IMR-90 (cell line): ENCODE measurements at regions not wholly inside any gene's neighbourhood (a gene's known extent, or its start where the extent isn't known, plus 50 kb on each side); places are given as distances from the start of the nearest gene placed in this dataset.

Experiments
- CEBPB ChIP-seq: IDR thresholded peaks from 2 replicates; pipeline ENCODE4 v1.6.1; 2012; ENCODE audit warnings: low read depth, low read length, improper control_type of control experiment
- CTCF ChIP-seq: conservative IDR thresholded peaks from 2 replicates; pipeline ENCODE4 v1.5.1; 2012; ENCODE audit warnings: mild to moderate bottlenecking, low read depth, low read length, improper control_type of control experiment
- ELK1 ChIP-seq: fragments of 150-350 bp; IDR thresholded peaks from 2 replicates; pipeline ENCODE4 v1.6.1; 2016; ENCODE audit warnings: low read depth, mild to moderate bottlenecking, low read length, moderate library complexity, borderline replicate concordance
- FOS ChIP-seq: fragments of 150-350 bp; IDR thresholded peaks from 2 replicates; pipeline ENCODE4 v1.6.1; 2016; ENCODE audit warnings: low read depth, low read length
- MAZ ChIP-seq: IDR thresholded peaks from 2 replicates; pipeline ENCODE4 v1.6.1; 2012; ENCODE audit warnings: low read depth, mild to moderate bottlenecking, low read length, improper control_type of control experiment, moderate library complexity, borderline replicate concordance
- MXI1 ChIP-seq: IDR thresholded peaks from 2 replicates; pipeline ENCODE4 v1.6.1; 2012; ENCODE audit warnings: low read depth, mild to moderate bottlenecking, low read length, moderate library complexity, borderline replicate concordance
- POLR2A ChIP-seq: IDR thresholded peaks from 2 replicates; pipeline ENCODE4 v1.6.1; 2012; ENCODE audit warnings: mild to moderate bottlenecking, low read depth, low read length
- RAD21 ChIP-seq: IDR thresholded peaks from 2 replicates; pipeline ENCODE4 v1.6.1; 2012; ENCODE audit warnings: low read length, improper control_type of control experiment
- RCOR1 ChIP-seq: IDR thresholded peaks from 2 replicates; pipeline ENCODE4 v1.6.1; 2012; ENCODE audit warnings: mild to moderate bottlenecking, low read length, improper control_type of control experiment; ENCODE audit not compliant: insufficient replicate concordance
- USF2 ChIP-seq: fragments of 150-350 bp; IDR thresholded peaks from 2 replicates; pipeline ENCODE4 v1.6.1; 2017; ENCODE audit warnings: mild to moderate bottlenecking, antibody characterized with exemption, low read length, low read depth

GRCh38 chr6:167467282-167467681 lies 142.4 kb downstream of the TTLL2 start:
- no peak for TF ChIP-seq CTCF
- no peak for TF ChIP-seq USF2
- no peak for TF ChIP-seq POLR2A
- TF ChIP-seq RAD21: no peak
- no peak for TF ChIP-seq ELK1
- TF ChIP-seq RCOR1: no peak
- no peak for TF ChIP-seq CEBPB
- TF ChIP-seq MAZ: no peak
- no peak for TF ChIP-seq FOS
- TF ChIP-seq MXI1: no peak
